Spinal cord (tissue), 1 donor: ENCODE measurements at regions not wholly inside any gene's neighbourhood (a gene's known extent, or its start where the extent isn't known, plus 50 kb on each side); places are given as distances from the start of the nearest gene placed in this dataset. TPM values are rescaled to one million over a fixed set of nuclear protein-coding genes. Genes with fewer than 3 reads are reported as not detected.

ENCODE experiments used
- small RNA-seq: library from RNA; depleted of rRNA; stranded (forward); fragments of <200 nt; gene quantifications from one replicate; pipeline ENCODE3, GENCODE V24; 2014; ENCODE audit warnings: low replicate concordance

Small RNAs in the stretch of these regions (small RNA-seq; reads per million reads assigned to genes)
- gene UBE2V1P10: not detected
